Lung (tissue), 11 donors: ENCODE measurements at regions not wholly inside any gene's neighbourhood (a gene's known extent, or its start where the extent isn't known, plus 50 kb on each side); places are given as distances from the start of the nearest gene placed in this dataset.

Source experiments
- ATAC-seq: fragments of 200-7000 bp; cut with Tn5 transposase; one replicate; pipeline ENCODE4 v1.9.1; 2020; ENCODE audit warnings: moderate number of reproducible peaks; ENCODE audit not compliant: insufficient read depth, low FRiP score
- DNase-seq, 3 donors: peaks; one replicate each; pipeline ENCODE4 v3.0.0-alpha.2; 2013 to 2017
- H3K27ac ChIP-seq, 2 donors: one replicate each; pipeline ENCODE4 v1.5.1; 2013; ENCODE audit warnings: mild to moderate bottlenecking in 2 of 2, moderate library complexity in 2 of 2, control low read depth in 1 of 2, inconsistent platforms in 1 of 2, low read depth in 1 of 2, low read length in 1 of 2
- H3K27me3 ChIP-seq, 3 donors: one replicate each; pipeline ENCODE4 v1.5.1; 2013; ENCODE audit warnings: low read length in 2 of 3; ENCODE audit not compliant: control insufficient read depth in 3 of 3, insufficient read depth in 3 of 3
- H3K36me3 ChIP-seq, 4 donors: one replicate each; pipeline ENCODE4 v1.5.1; 2013; ENCODE audit warnings: low read length in 4 of 4, mild to moderate bottlenecking in 1 of 4, moderate library complexity in 1 of 4; ENCODE audit not compliant: control insufficient read depth in 4 of 4, insufficient read depth in 4 of 4
- H3K4me1 ChIP-seq, 5 donors: one replicate each; pipeline ENCODE4 v1.5.1; 2013; ENCODE audit warnings: low read length in 5 of 5, mild to moderate bottlenecking in 2 of 5, moderate library complexity in 1 of 5; ENCODE audit not compliant: control insufficient read depth in 5 of 5, insufficient read depth in 5 of 5
- H3K4me3 ChIP-seq: one replicate; pipeline ENCODE4 v1.5.1; 2013; ENCODE audit warnings: mild to moderate bottlenecking, control low read depth, moderate library complexity
- H3K9ac ChIP-seq, 2 donors: one replicate each; pipeline ENCODE4 v1.5.1; 2013; ENCODE audit warnings: low read length in 2 of 2, control low read depth in 1 of 2; ENCODE audit not compliant: insufficient read depth in 1 of 2
- H3K9me3 ChIP-seq, 4 donors: one replicate each; pipeline ENCODE4 v1.5.1; 2013; ENCODE audit warnings: low read length in 3 of 4, mild to moderate bottlenecking in 1 of 4, moderate library complexity in 1 of 4; ENCODE audit not compliant: control insufficient read depth in 4 of 4, insufficient read depth in 3 of 4
- CTCF ChIP-seq: IDR thresholded peaks from 2 replicates; pipeline ENCODE4 v1.5.1; 2012; ENCODE audit warnings: mild to moderate bottlenecking; ENCODE audit errors: control extremely low read depth, extremely low read depth
- WGBS, 2 donors: extraction: QIAGEN DNeasy Blood & Tissue Kit; methylation state at CpG; one replicate each; pipeline ENCODE4 v1.1.7; 2013; 5-methylcytosine and 5-hydroxymethylcytosine counted together
- donor health status: control.
- donor health status: control.
- donor health status: Bipolar disorder and iron deficiency.
- donor health status: healthy.
- donor health status: DM: yes; HTN: yes; CAD: no.

- ATAC-seq (no peak), DNase-seq (no peak)
- Histone ChIP-seq H3K9ac (no peak overlapping the region), H3K4me1 (no peaks in the 10 kb centered on the region), H3K4me3 (no peak overlapping the region), H3K27me3 (no peaks in the 10 kb centered on the region), H3K27ac (no peak overlapping the region), H3K9me3 (no peaks in the 10 kb centered on the region), H3K36me3 (no peaks in the 10 kb centered on the region)
- WGBS, 2 donors, result 76 to 87% methylated on average over 5 of the region's 5 CpGs
- no peak for TF ChIP-seq CTCF
Measured at GRCh38 chr4:56102601-56103000, 153.9 kb downstream of the CEP135 start.

- no peaks in the 10 kb centered on the region for H3K9me3 ChIP-seq
- H3K27me3 ChIP-seq, result no peaks in the 10 kb centered on the region
- H3K27ac ChIP-seq, result no peak overlapping the region
- TF ChIP-seq CTCF, result no peak
- H3K4me3 ChIP-seq, result no peak overlapping the region
- no peaks in the 10 kb centered on the region for H3K36me3 ChIP-seq
- no peaks in the 10 kb centered on the region for H3K4me1 ChIP-seq
- 71 to 79% methylated on average over 3 of the region's 3 CpGs for WGBS, 2 donors
- ATAC-seq, result no peak
- no peak for DNase-seq
- no peak overlapping the region for H3K9ac ChIP-seq
Measured at GRCh38 chr4:56099378-56099786, 150.6 kb downstream of the CEP135 start.

- Histone ChIP-seq H3K27ac (no peak overlapping the region), H3K4me3 (no peak overlapping the region), H3K4me1 (no peaks in the 10 kb centered on the region), H3K36me3 (no peaks in the 10 kb centered on the region), H3K9me3 (peaks cover 0 to 1% (median 0%) of the 10 kb centered on the region in 4 donors), H3K9ac (no peak overlapping the region), H3K27me3 (no peaks in the 10 kb centered on the region)
- DNase-seq, result no peak
- TF ChIP-seq CTCF, result no peak
- ATAC-seq, result no peak
- WGBS, 2 donors, result 90 to 97% methylated on average over 3 of the region's 3 CpGs
Measured at GRCh38 chr4:56093576-56093975, 144.8 kb downstream of the CEP135 start.

GRCh38 chr4:56092540-56092939 is 143.8 kb downstream of the CEP135 start:
- no peak overlapping the region for H3K9ac ChIP-seq
- H3K27me3 ChIP-seq, result no peaks in the 10 kb centered on the region
- no peaks in the 10 kb centered on the region for H3K36me3 ChIP-seq
- TF ChIP-seq CTCF, result no peak
- ATAC-seq, result no peak
- 89 to 99% methylated on average over 8 of the region's 8 CpGs for WGBS, 2 donors
- no peaks in the 10 kb centered on the region for H3K4me1 ChIP-seq
- no peak overlapping the region for H3K27ac ChIP-seq
- H3K4me3 ChIP-seq, result no peak overlapping the region
- DNase-seq, result no peak
- peaks cover 0 to 1% (median 0%) of the 10 kb centered on the region in 4 donors for H3K9me3 ChIP-seq
